GM23338 (cell line): ENCODE measurements at regions not wholly inside any gene's neighbourhood (a gene's known extent, or its start where the extent isn't known, plus 50 kb on each side); places are given as distances from the start of the nearest gene placed in this dataset.

ENCODE experiments used
- ATAC-seq: fragments of 200-7000 bp; cut with Tn5 transposase; 3 replicates; pipeline ENCODE4 v1.9.1; 2020
- DNase-seq: peaks from one replicate; pipeline ENCODE4 v3.0.0-alpha.2; 2015; ENCODE audit warnings: low spot score
- H2AFZ ChIP-seq: fragments of 200-600 bp; sonication (generic); 2 replicates; pipeline ENCODE4 v1.8.0; 2016; ENCODE audit warnings: antibody characterized with exemption, mild to moderate bottlenecking, moderate library complexity
- H3F3A ChIP-seq: fragments of 200-600 bp; sonication (generic); replicated peaks from 2 replicates; pipeline ENCODE4 v1.8.0; 2017; ENCODE audit warnings: antibody characterized with exemption, mixed run types, low read depth
- H3K27ac ChIP-seq: fragments of 200-600 bp; sonication (generic); 2 replicates; pipeline ENCODE4 v1.6.1; 2016; ENCODE audit warnings: low read depth
- H3K27me3 ChIP-seq: fragments of 200-600 bp; sonication (generic); 2 replicates; pipeline ENCODE4 v1.8.0; 2016; ENCODE audit warnings: mild to moderate bottlenecking, mixed run types, moderate library complexity; ENCODE audit not compliant: insufficient read depth
- H3K36me3 ChIP-seq: fragments of 200-600 bp; sonication (generic); 2 replicates; pipeline ENCODE4 v1.8.0; 2016; ENCODE audit warnings: mild to moderate bottlenecking; ENCODE audit not compliant: insufficient read depth
- H3K4me1 ChIP-seq: fragments of 200-600 bp; sonication (generic); 2 replicates; pipeline ENCODE4 v1.8.0; 2016; ENCODE audit warnings: mild to moderate bottlenecking, moderate library complexity; ENCODE audit not compliant: insufficient read depth
- H3K4me2 ChIP-seq: fragments of 200-600 bp; sonication (generic); 2 replicates; pipeline ENCODE4 v1.7.1; 2017; ENCODE audit warnings: mixed run types
- H3K4me3 ChIP-seq: fragments of 200-600 bp; sonication (generic); 2 replicates; pipeline ENCODE4 v1.6.1; 2016; ENCODE audit warnings: mixed run types
- H3K79me2 ChIP-seq: fragments of 200-600 bp; sonication (generic); replicated peaks from 2 replicates; pipeline ENCODE4 v1.8.0; 2017; ENCODE audit warnings: mild to moderate bottlenecking; ENCODE audit not compliant: insufficient read depth
- H3K9me2 ChIP-seq: fragments of 200-600 bp; sonication (generic); 2 replicates; pipeline ENCODE4 v1.8.0; 2017; ENCODE audit not compliant: insufficient read depth
- H4K20me1 ChIP-seq: fragments of 200-600 bp; sonication (generic); replicated peaks from 2 replicates; pipeline ENCODE4 v1.8.0; 2017; ENCODE audit warnings: mild to moderate bottlenecking; ENCODE audit not compliant: insufficient read depth
- H3K27ac Mint-ChIP-seq: 2 replicates; pipeline ENCODE4 v1.8.0; 2020; ENCODE audit warnings: inconsistent platforms, mild to moderate bottlenecking, moderate library complexity, mixed read lengths
- H3K27me3 Mint-ChIP-seq: 3 replicates; pipeline ENCODE4 v1.8.0; 2022; ENCODE audit warnings: low read depth, mild to moderate bottlenecking, moderate library complexity, mixed read lengths, inconsistent platforms; ENCODE audit not compliant: insufficient read depth, poor library complexity
- H3K36me3 Mint-ChIP-seq: 3 replicates; pipeline ENCODE4 v1.8.0; 2021; ENCODE audit warnings: low read depth, mild to moderate bottlenecking, inconsistent platforms, moderate library complexity, mixed read lengths
- H3K4me1 Mint-ChIP-seq: 3 replicates; pipeline ENCODE4 v1.8.0; 2020; ENCODE audit warnings: mild to moderate bottlenecking, inconsistent platforms, mixed read lengths
- H3K4me3 Mint-ChIP-seq: 3 replicates; pipeline ENCODE4 v1.8.0; 2021; ENCODE audit warnings: moderate library complexity, mild to moderate bottlenecking, inconsistent platforms, mixed read lengths
- H3K9me3 Mint-ChIP-seq: 3 replicates; pipeline ENCODE4 v1.8.0; 2020; ENCODE audit warnings: moderate library complexity, mild to moderate bottlenecking, inconsistent platforms, mixed read lengths
- CREB1 ChIP-seq: fragments of 250-450 bp; sonication (Bioruptor Pico); IDR thresholded peaks from 2 replicates; pipeline ENCODE4 v1.5.0; 2020; ENCODE audit warnings: low read depth, mild to moderate bottlenecking, moderate library complexity
- CTCF ChIP-seq, 2 experiments: fragments of 200-600 bp in 1 of 2; sonication (generic) in 1 of 2; conservative IDR thresholded peaks; 2 replicates each; pipeline versions ENCODE4 v1.5.1 to v1.6.1; 2016 to 2017; ENCODE audit warnings: antibody characterized with exemption in 2 of 2, low read depth in 2 of 2, mild to moderate bottlenecking in 2 of 2, moderate library complexity in 1 of 2
- ETS1 ChIP-seq: IDR thresholded peaks from 2 replicates; pipeline ENCODE4 v1.6.1; 2016; ENCODE audit warnings: antibody characterized with exemption
- EZH2phosphoT487 ChIP-seq: fragments of 200-600 bp; sonication (generic); IDR thresholded peaks from one replicate; pipeline ENCODE4 v1.8.1; 2018; ENCODE audit warnings: antibody characterized with exemption; ENCODE audit not compliant: unreplicated experiment
- JUNB ChIP-seq: IDR thresholded peaks from one replicate; pipeline ENCODE4 v1.6.1; 2016; ENCODE audit warnings: antibody characterized with exemption; ENCODE audit not compliant: unreplicated experiment
- NANOG ChIP-seq: IDR thresholded peaks from 2 replicates; pipeline ENCODE4 v1.6.1; 2016; ENCODE audit warnings: antibody characterized with exemption, borderline replicate concordance
- STAT1 ChIP-seq: IDR thresholded peaks from one replicate; pipeline ENCODE4 v1.6.1; 2016; ENCODE audit warnings: antibody characterized with exemption; ENCODE audit not compliant: unreplicated experiment
- ZNF114 ChIP-seq: fragments of 250-450 bp; sonication (Bioruptor Pico); IDR thresholded peaks from 2 replicates; pipeline ENCODE4 v1.5.0; 2020; ENCODE audit warnings: mild to moderate bottlenecking, moderate library complexity
- ZNF331 ChIP-seq: fragments of 250-450 bp; sonication (Bioruptor Pico); IDR thresholded peaks from 2 replicates; pipeline ENCODE4 v1.5.0; 2020; ENCODE audit warnings: low read depth, mild to moderate bottlenecking, moderate library complexity
- TF ChIP-seq, protein P1 (sequence below): IDR thresholded peaks from one replicate; pipeline ENCODE4 v1.6.1; 2018; ENCODE audit warnings: antibody characterized with exemption; ENCODE audit not compliant: unreplicated experiment
- TF ChIP-seq, protein P2 (sequence below): fragments of 250-450 bp; sonication (Bioruptor Pico); IDR thresholded peaks from 2 replicates; pipeline ENCODE4 v1.5.0; 2020; ENCODE audit warnings: mild to moderate bottlenecking, moderate library complexity

DNA sequence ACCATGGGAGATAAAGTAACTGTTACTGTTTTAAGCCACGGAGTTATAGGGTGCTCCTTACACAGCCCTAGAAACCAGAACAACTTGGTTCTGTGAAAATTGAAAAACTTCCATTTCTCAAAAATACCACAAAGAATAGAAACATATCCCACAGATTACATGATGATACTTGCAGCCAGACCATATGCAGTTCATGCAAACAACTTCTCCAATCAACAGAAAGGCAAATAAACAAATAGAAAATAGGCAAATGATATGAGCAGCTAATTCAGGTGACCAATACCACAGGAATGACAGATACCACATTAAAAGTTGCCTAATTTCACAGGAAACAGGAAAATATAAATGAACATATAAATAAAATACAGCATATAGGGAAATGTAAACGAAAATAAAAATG lies 297.5 kb downstream of the HTR7 start:
- H3K27me3 ChIP-seq = no peaks in the 10 kb centered on the region
- ATAC-seq (no peak), DNase-seq (no peak)
- no peaks in the 10 kb centered on the region for H3K9me2 ChIP-seq
- Mint-ChIP-seq H3K36me3 (no peaks in the 10 kb centered on the region), H3K4me3 (no peak overlapping the region), H3K9me3 (no peaks in the 10 kb centered on the region), H3K4me1 (no peaks in the 10 kb centered on the region), H3K27me3 (no peaks in the 10 kb centered on the region), H3K27ac (no peak overlapping the region)
- no peaks in the 10 kb centered on the region for H3K36me3 ChIP-seq
- H3K4me1 ChIP-seq = no peaks in the 10 kb centered on the region
- no peaks in the 10 kb centered on the region for H3F3A ChIP-seq
- H3K4me2 ChIP-seq = no peak overlapping the region
- H4K20me1 ChIP-seq = no peaks in the 10 kb centered on the region
- TF ChIP-seq, protein P1, sequence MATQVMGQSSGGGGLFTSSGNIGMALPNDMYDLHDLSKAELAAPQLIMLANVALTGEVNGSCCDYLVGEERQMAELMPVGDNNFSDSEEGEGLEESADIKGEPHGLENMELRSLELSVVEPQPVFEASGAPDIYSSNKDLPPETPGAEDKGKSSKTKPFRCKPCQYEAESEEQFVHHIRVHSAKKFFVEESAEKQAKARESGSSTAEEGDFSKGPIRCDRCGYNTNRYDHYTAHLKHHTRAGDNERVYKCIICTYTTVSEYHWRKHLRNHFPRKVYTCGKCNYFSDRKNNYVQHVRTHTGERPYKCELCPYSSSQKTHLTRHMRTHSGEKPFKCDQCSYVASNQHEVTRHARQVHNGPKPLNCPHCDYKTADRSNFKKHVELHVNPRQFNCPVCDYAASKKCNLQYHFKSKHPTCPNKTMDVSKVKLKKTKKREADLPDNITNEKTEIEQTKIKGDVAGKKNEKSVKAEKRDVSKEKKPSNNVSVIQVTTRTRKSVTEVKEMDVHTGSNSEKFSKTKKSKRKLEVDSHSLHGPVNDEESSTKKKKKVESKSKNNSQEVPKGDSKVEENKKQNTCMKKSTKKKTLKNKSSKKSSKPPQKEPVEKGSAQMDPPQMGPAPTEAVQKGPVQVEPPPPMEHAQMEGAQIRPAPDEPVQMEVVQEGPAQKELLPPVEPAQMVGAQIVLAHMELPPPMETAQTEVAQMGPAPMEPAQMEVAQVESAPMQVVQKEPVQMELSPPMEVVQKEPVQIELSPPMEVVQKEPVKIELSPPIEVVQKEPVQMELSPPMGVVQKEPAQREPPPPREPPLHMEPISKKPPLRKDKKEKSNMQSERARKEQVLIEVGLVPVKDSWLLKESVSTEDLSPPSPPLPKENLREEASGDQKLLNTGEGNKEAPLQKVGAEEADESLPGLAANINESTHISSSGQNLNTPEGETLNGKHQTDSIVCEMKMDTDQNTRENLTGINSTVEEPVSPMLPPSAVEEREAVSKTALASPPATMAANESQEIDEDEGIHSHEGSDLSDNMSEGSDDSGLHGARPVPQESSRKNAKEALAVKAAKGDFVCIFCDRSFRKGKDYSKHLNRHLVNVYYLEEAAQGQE = no peak
- TF ChIP-seq ETS1 = no peak
- no peak for TF ChIP-seq JUNB
- no peak for TF ChIP-seq ZNF114 (CRISPR knock-in tag)
- TF ChIP-seq, protein P2, sequence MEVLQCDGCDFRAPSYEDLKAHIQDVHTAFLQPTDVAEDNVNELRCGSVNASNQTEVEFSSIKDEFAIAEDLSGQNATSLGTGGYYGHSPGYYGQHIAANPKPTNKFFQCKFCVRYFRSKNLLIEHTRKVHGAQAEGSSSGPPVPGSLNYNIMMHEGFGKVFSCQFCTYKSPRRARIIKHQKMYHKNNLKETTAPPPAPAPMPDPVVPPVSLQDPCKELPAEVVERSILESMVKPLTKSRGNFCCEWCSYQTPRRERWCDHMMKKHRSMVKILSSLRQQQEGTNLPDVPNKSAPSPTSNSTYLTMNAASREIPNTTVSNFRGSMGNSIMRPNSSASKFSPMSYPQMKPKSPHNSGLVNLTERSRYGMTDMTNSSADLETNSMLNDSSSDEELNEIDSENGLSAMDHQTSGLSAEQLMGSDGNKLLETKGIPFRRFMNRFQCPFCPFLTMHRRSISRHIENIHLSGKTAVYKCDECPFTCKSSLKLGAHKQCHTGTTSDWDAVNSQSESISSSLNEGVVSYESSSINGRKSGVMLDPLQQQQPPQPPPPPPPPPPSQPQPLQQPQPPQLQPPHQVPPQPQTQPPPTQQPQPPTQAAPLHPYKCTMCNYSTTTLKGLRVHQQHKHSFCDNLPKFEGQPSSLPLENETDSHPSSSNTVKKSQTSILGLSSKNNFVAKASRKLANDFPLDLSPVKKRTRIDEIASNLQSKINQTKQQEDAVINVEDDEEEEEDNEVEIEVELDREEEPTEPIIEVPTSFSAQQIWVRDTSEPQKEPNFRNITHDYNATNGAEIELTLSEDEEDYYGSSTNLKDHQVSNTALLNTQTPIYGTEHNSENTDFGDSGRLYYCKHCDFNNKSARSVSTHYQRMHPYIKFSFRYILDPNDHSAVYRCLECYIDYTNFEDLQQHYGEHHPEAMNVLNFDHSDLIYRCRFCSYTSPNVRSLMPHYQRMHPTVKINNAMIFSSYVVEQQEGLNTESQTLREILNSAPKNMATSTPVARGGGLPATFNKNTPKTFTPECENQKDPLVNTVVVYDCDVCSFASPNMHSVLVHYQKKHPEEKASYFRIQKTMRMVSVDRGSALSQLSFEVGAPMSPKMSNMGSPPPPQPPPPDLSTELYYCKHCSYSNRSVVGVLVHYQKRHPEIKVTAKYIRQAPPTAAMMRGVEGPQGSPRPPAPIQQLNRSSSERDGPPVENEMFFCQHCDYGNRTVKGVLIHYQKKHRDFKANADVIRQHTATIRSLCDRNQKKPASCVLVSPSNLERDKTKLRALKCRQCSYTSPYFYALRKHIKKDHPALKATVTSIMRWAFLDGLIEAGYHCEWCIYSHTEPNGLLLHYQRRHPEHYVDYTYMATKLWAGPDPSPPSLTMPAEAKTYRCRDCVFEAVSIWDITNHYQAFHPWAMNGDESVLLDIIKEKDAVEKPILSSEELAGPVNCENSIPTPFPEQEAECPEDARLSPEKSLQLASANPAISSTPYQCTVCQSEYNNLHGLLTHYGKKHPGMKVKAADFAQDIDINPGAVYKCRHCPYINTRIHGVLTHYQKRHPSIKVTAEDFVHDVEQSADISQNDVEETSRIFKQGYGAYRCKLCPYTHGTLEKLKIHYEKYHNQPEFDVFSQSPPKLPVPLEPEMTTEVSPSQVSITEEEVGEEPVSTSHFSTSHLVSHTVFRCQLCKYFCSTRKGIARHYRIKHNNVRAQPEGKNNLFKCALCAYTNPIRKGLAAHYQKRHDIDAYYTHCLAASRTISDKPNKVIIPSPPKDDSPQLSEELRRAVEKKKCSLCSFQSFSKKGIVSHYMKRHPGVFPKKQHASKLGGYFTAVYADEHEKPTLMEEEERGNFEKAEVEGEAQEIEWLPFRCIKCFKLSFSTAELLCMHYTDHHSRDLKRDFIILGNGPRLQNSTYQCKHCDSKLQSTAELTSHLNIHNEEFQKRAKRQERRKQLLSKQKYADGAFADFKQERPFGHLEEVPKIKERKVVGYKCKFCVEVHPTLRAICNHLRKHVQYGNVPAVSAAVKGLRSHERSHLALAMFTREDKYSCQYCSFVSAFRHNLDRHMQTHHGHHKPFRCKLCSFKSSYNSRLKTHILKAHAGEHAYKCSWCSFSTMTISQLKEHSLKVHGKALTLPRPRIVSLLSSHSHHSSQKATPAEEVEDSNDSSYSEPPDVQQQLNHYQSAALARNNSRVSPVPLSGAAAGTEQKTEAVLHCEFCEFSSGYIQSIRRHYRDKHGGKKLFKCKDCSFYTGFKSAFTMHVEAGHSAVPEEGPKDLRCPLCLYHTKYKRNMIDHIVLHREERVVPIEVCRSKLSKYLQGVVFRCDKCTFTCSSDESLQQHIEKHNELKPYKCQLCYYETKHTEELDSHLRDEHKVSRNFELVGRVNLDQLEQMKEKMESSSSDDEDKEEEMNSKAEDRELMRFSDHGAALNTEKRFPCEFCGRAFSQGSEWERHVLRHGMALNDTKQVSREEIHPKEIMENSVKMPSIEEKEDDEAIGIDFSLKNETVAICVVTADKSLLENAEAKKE (CRISPR knock-in tag) = no peak
- TF ChIP-seq ZNF331 (CRISPR knock-in tag) = no peak
- TF ChIP-seq CREB1 = no peak
- no peak for TF ChIP-seq STAT1
- TF ChIP-seq CTCF (conservative IDR thresholded peaks at IDR 0.05; ENCODE audit: low read depth in 2 of 2) = no peak
- TF ChIP-seq EZH2phosphoT487 = no peak
- TF ChIP-seq NANOG = no peak
- H2AFZ ChIP-seq = no peak overlapping the region
- H3K27ac ChIP-seq = no peak overlapping the region
- no peak overlapping the region for H3K4me3 ChIP-seq
- no peaks in the 10 kb centered on the region for H3K79me2 ChIP-seq
